HCT116 (cell line): ENCODE measurements at regions not wholly inside any gene's neighbourhood (a gene's known extent, or its start where the extent isn't known, plus 50 kb on each side); places are given as distances from the start of the nearest gene placed in this dataset.

Experiments
- ATAC-seq: fragments of 200-7000 bp; cut with Tn5 transposase; 2 replicates; pipeline ENCODE4 v1.9.1; 2020; ENCODE audit warnings: mild to moderate bottlenecking, moderate library complexity
- BruUV-seq: library from RNA; stranded (reverse); fragments of 400-500 nt; replicated peaks from 2 replicates; lab custom pipeline; 2021; lab: Mats Ljungman, UMichigan
- CTCF ChIA-PET: fragments of 300-600 bp; sonication (Branson Sonifier 250); formaldehyde crosslinking; loops from one replicate; lab custom pipeline; 2021; ENCODE audit warnings: antibody characterized with exemption; lab: Charles Lee
- POLR2A ChIA-PET: fragments of 300-600, 350-600 bp; sonication (Branson Sonifier 250); formaldehyde crosslinking; loops from one replicate; lab custom pipeline; 2021; ENCODE audit warnings: antibody characterized with exemption; lab: Charles Lee
- RAD21 ChIA-PET, 2 experiments: fragments of 300-600 bp; sonication (Branson Sonifier 250); formaldehyde crosslinking; loops; one replicate each; lab custom pipeline; 2023; ENCODE audit warnings: low total read pairs in 2 of 2; ENCODE audit not compliant: uncharacterized antibody in 2 of 2, unreplicated experiment in 2 of 2, low non-redundant PET in 1 of 2; lab: Charles Lee
- DNase-seq: peaks from one replicate; pipeline ENCODE4 v3.0.0-alpha.2; 2010; ENCODE audit warnings: low read depth, low spot score
- H2AFZ ChIP-seq: fragments of 200-600 bp; shearing (Covaris generic), sonication (generic); 2 replicates; pipeline ENCODE4 v1.6.1; 2017; ENCODE audit warnings: low read depth, mixed run types, mixed read lengths, antibody characterized with exemption, low read length; ENCODE audit not compliant: poor library complexity, severe bottlenecking
- H3K27ac ChIP-seq: 2 replicates; pipeline ENCODE4 v1.5.1; 2012; ENCODE audit warnings: low read depth, low read length
- H3K27me3 ChIP-seq: fragments of 200-600 bp; sonication (generic); 2 replicates; pipeline ENCODE4 v1.6.1; 2016; ENCODE audit warnings: mixed run types, low read length, mixed read lengths; ENCODE audit not compliant: insufficient read depth
- H3K36me3 ChIP-seq, 2 experiments: fragments of 200-500 bp in 1 of 2; fragments of 200-600 bp in 1 of 2; sonication (Bioruptor generic) in 1 of 2; sonication (generic) in 1 of 2; 2 replicates each; pipeline versions ENCODE4 v1.5.1 to v1.6.1; 2014 to 2016; ENCODE audit warnings: low read length in 2 of 2, inconsistent platforms in 1 of 2, mixed read lengths in 1 of 2, mixed run types in 1 of 2; ENCODE audit not compliant: insufficient read depth in 2 of 2, control insufficient read depth in 1 of 2
- H3K4me1 ChIP-seq, 2 experiments: fragments of 200-600 bp in 1 of 2; sonication (generic) in 1 of 2; 2 replicates each; pipeline versions ENCODE4 v1.5.1 to v1.6.1; 2012 to 2017; ENCODE audit warnings: low read length in 2 of 2, inconsistent platforms in 1 of 2, mild to moderate bottlenecking in 1 of 2, mixed read lengths in 1 of 2, mixed run types in 1 of 2, moderate library complexity in 1 of 2; ENCODE audit not compliant: insufficient read depth in 2 of 2, control insufficient read depth in 1 of 2
- H3K4me2 ChIP-seq: fragments of 200-600 bp; sonication (generic); 2 replicates; pipeline ENCODE4 v1.6.1; 2017; ENCODE audit warnings: mixed run types, low read length, mixed read lengths
- H3K4me3 ChIP-seq, 2 experiments: fragments of 200-600 bp in 1 of 2; sonication (generic) in 1 of 2; replicated peaks in 1 of 2; 2 replicates each; pipeline ENCODE4 v1.5.1; 2011 to 2016; ENCODE audit warnings: low read length in 2 of 2, control low read depth in 1 of 2, low read depth in 1 of 2, mild to moderate bottlenecking in 1 of 2, mixed read lengths in 1 of 2, mixed run types in 1 of 2
- H3K79me2 ChIP-seq: fragments of 200-600 bp; sonication (generic); 2 replicates; pipeline ENCODE4 v1.6.1; 2017; ENCODE audit warnings: mild to moderate bottlenecking, mixed run types, low read length, moderate library complexity, mixed read lengths; ENCODE audit not compliant: insufficient read depth
- H3K9ac ChIP-seq: fragments of 200-600 bp; sonication (generic); 2 replicates; pipeline ENCODE4 v1.6.1; 2016; ENCODE audit warnings: low read length, mixed read lengths
- H3K9me2 ChIP-seq: fragments of 200-600 bp; sonication (generic), shearing (Covaris generic); 2 replicates; pipeline ENCODE4 v1.6.1; 2017; ENCODE audit warnings: mixed run types, mild to moderate bottlenecking, moderate library complexity; ENCODE audit not compliant: insufficient read depth
- H3K9me3 ChIP-seq, 2 experiments: fragments of 200-500 bp in 1 of 2; fragments of 200-600 bp in 1 of 2; sonication (Bioruptor generic) in 1 of 2; sonication (generic) in 1 of 2; 2 replicates each; pipeline ENCODE4 v1.6.1; 2014 to 2017; ENCODE audit warnings: low read length in 2 of 2, mixed read lengths in 2 of 2, inconsistent platforms in 1 of 2, low read depth in 1 of 2, mild to moderate bottlenecking in 1 of 2, mixed run types in 1 of 2, moderate library complexity in 1 of 2; ENCODE audit not compliant: control insufficient read depth in 1 of 2, insufficient read depth in 1 of 2
- H4K20me1 ChIP-seq: fragments of 200-600 bp; sonication (generic), shearing (Covaris generic); 2 replicates; pipeline ENCODE4 v1.6.1; 2017; ENCODE audit warnings: mixed run types, mild to moderate bottlenecking, moderate library complexity; ENCODE audit not compliant: insufficient read depth
- CBX3 ChIP-seq: IDR thresholded peaks from 2 replicates; pipeline ENCODE4 v1.6.1; 2012; ENCODE audit warnings: low read depth
- EGR1 ChIP-seq: IDR thresholded peaks from 2 replicates; pipeline ENCODE4 v1.6.1; 2012; ENCODE audit warnings: low read depth
- POLR2A ChIP-seq: IDR thresholded peaks from 2 replicates; pipeline ENCODE4 v1.7.0; 2011; ENCODE audit warnings: borderline replicate concordance; ENCODE audit not compliant: insufficient read depth, insufficient read length; ENCODE audit errors: extremely low read depth
- POLR2AphosphoS5 ChIP-seq: IDR thresholded peaks from 2 replicates; pipeline ENCODE4 v1.6.1; 2011; ENCODE audit warnings: mild to moderate bottlenecking, low read depth, low read length, moderate library complexity
- SIN3A ChIP-seq: IDR thresholded peaks from 2 replicates; pipeline ENCODE4 v1.6.1; 2012; ENCODE audit warnings: low read depth
- SP1 ChIP-seq: IDR thresholded peaks from 2 replicates; pipeline ENCODE4 v1.6.1; 2012; ENCODE audit warnings: low read depth
- SRF ChIP-seq: IDR thresholded peaks from 2 replicates; pipeline ENCODE4 v1.6.1; 2012; ENCODE audit warnings: low read depth
- TCF7L2 ChIP-seq: IDR thresholded peaks from 2 replicates; pipeline ENCODE4 v1.7.0; 2011; ENCODE audit warnings: borderline replicate concordance, inconsistent platforms; ENCODE audit not compliant: insufficient read depth, insufficient read length; ENCODE audit errors: extremely low read depth
- YY1 ChIP-seq: IDR thresholded peaks from 2 replicates; pipeline ENCODE4 v1.6.1; 2011; ENCODE audit warnings: low read length, low read depth, moderate library complexity, mild to moderate bottlenecking; ENCODE audit not compliant: insufficient replicate concordance; ENCODE audit errors: extremely low read depth
- ZFX ChIP-seq: fragments of 450-650 bp; IDR thresholded peaks from 2 replicates; pipeline ENCODE4 v1.6.1; 2017
- intact Hi-C: fragments of 100-400 bp; cut with micrococcal nuclease; formaldehyde crosslinking; loops from 2 replicates; pipeline ENCODE4 v1.10.0; 2022
- TF ChIP-seq, protein P1 (sequence below), 3 experiments: fragments of 200-600 bp in 1 of 3; sonication (generic) in 1 of 3; IDR thresholded peaks in 2 of 3; conservative IDR thresholded peaks in 1 of 3; 2 replicates each; pipeline ENCODE4 v1.5.1; 2012 to 2017; ENCODE audit warnings: low read depth in 2 of 3, low read length in 2 of 3, antibody characterized with exemption in 1 of 3, borderline replicate concordance in 1 of 3, control low read depth in 1 of 3, mild to moderate bottlenecking in 1 of 3, mixed read lengths in 1 of 3, mixed run types in 1 of 3, moderate library complexity in 1 of 3; ENCODE audit not compliant: insufficient read depth in 1 of 3
- TF ChIP-seq, protein P2 (sequence below): IDR thresholded peaks from 2 replicates; pipeline ENCODE4 v1.6.1; 2012

DNA sequence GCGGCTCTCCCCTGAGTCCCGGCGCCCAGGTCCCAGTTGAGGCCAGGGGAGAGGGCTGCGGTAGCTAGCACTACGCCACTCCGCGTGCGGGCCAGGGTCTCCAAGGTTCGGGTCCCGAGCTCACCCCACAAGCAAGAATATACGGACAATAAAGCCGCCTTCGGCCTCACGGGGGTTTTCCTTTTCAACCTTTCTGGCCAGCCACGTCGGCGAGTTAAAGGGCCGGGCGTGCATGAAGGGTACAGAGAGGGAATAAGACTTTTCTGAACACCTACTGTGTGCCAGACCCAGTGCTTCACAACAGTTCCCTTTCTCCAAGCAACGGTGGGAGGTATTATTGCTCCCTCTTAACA is 138.5 kb upstream of the ZIC3 start:
- no peaks in the 10 kb centered on the region for H3K4me1 ChIP-seq
- no peak overlapping the region for H3K4me3 ChIP-seq
- no peaks in the 10 kb centered on the region for H3K36me3 ChIP-seq
- H3K9ac ChIP-seq, result no peak overlapping the region
- RAD21 ChIA-PET, result no interaction called here
- intact Hi-C loops, result no loop called here
- no peak overlapping the region for H2AFZ ChIP-seq
- no peak for DNase-seq
- no peaks in the 10 kb centered on the region for H3K79me2 ChIP-seq
- no peak overlapping the region for H3K27ac ChIP-seq
- ATAC-seq, result no peak
- H3K27me3 ChIP-seq, result no peaks in the 10 kb centered on the region
- H3K9me2 ChIP-seq, result no peaks in the 10 kb centered on the region
- H3K4me2 ChIP-seq, result no peak overlapping the region
- H4K20me1 ChIP-seq, result no peaks in the 10 kb centered on the region
- BruUV-seq, result no TSS peak
- POLR2A ChIA-PET, result no interaction called here
- CTCF ChIA-PET, result no interaction called here
- H3K9me3 ChIP-seq, result no peaks in the 10 kb centered on the region
- TF ChIP-seq ZFX, result no peak
- TF ChIP-seq SIN3A, result no peak
- no peak for TF ChIP-seq SRF
- TF ChIP-seq SP1, result no peak
- TF ChIP-seq POLR2A, result no peak
- TF ChIP-seq, protein P1, sequence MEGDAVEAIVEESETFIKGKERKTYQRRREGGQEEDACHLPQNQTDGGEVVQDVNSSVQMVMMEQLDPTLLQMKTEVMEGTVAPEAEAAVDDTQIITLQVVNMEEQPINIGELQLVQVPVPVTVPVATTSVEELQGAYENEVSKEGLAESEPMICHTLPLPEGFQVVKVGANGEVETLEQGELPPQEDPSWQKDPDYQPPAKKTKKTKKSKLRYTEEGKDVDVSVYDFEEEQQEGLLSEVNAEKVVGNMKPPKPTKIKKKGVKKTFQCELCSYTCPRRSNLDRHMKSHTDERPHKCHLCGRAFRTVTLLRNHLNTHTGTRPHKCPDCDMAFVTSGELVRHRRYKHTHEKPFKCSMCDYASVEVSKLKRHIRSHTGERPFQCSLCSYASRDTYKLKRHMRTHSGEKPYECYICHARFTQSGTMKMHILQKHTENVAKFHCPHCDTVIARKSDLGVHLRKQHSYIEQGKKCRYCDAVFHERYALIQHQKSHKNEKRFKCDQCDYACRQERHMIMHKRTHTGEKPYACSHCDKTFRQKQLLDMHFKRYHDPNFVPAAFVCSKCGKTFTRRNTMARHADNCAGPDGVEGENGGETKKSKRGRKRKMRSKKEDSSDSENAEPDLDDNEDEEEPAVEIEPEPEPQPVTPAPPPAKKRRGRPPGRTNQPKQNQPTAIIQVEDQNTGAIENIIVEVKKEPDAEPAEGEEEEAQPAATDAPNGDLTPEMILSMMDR (IDR thresholded peaks at IDR 0.05 in 2 of 3, conservative IDR thresholded peaks at IDR 0.05 in 1 of 3; ENCODE audit: borderline replicate concordance in 1 of 3, insufficient read depth in 1 of 3, low read depth in 2 of 3, low read length in 2 of 3), result no peak
- TF ChIP-seq TCF7L2, result no peak
- no peak for TF ChIP-seq POLR2AphosphoS5
- no peak for TF ChIP-seq CBX3
- TF ChIP-seq YY1, result no peak
- TF ChIP-seq, protein P2, sequence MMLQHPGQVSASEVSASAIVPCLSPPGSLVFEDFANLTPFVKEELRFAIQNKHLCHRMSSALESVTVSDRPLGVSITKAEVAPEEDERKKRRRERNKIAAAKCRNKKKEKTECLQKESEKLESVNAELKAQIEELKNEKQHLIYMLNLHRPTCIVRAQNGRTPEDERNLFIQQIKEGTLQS, result no peak
- TF ChIP-seq EGR1, result no peak
